ENCODE measurements at regions not wholly inside any gene's neighbourhood (a gene's known extent, or its start where the extent isn't known, plus 50 kb on each side); places are given as distances from the start of the nearest gene placed in this dataset.

DNA sequence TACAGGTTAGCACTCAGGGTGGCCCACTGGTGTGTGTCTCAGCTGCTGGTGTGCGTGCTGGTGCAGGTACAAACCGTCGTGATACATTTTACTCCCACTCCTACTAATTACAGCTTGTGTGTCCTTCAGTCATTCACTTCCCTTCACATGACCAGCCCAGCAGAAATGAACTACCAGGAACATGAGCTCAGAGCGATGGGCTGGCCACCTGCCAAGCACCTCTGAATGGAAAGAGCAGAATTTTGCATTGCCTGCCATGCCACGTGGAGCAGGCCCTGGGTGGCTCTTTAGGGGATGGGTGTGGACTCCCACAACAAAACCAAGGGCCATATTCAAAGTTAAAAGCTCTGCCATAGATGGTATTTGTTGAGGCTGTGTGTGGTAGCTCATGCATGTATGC lies 58.9 kb upstream of the PGM2 start:
- no peak overlapping the region for H3K4me2 ChIP-seq
- no peak for ATAC-seq
- ChIA-PET POLR2A (no interaction called here), CTCF (interaction anchor here (1.2 to 1.6 kb wide), 3 partner anchors 30 to 164 kb away, joined by 3 to 5 read pairs (median 4); no protein-coding TSS in a partner anchor)
- DNase-seq (ENCODE audit: low read depth in 1 of 2, low spot score in 1 of 2): no peak
- no peak for FAIRE-seq
- H3K4me1 ChIP-seq: no peaks in the 10 kb centered on the region
- no peaks in the 10 kb centered on the region for H3K9me3 ChIP-seq
- no peak overlapping the region for H3K27ac ChIP-seq
- 60% methylated on average over 5 of the region's 5 CpGs for WGBS (ENCODE audit: missing lambda C conversion rate)
- H3K4me3 ChIP-seq: no peak overlapping the region
- TF ChIP-seq HOXB13 (CRISPR knock-in tag; IDR thresholded peaks at IDR 0.05; ENCODE audit: low read depth): no peak
- no peak for TF ChIP-seq NR3C1 (IDR thresholded peaks at IDR 0.05)
- no peak for TF ChIP-seq MAZ (IDR thresholded peaks at IDR 0.05; ENCODE audit: borderline replicate concordance, low read depth, low read length)
- TF ChIP-seq, protein P1, sequence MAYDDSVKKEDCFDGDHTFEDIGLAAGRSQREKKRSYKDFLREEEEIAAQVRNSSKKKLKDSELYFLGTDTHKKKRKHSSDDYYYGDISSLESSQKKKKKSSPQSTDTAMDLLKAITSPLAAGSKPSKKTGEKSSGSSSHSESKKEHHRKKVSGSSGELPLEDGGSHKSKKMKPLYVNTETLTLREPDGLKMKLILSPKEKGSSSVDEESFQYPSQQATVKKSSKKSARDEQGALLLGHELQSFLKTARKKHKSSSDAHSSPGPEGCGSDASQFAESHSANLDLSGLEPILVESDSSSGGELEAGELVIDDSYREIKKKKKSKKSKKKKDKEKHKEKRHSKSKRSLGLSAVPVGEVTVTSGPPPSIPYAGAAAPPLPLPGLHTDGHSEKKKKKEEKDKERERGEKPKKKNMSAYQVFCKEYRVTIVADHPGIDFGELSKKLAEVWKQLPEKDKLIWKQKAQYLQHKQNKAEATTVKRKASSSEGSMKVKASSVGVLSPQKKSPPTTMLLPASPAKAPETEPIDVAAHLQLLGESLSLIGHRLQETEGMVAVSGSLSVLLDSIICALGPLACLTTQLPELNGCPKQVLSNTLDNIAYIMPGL (CRISPR knock-in tag; IDR thresholded peaks at IDR 0.05; ENCODE audit: borderline replicate concordance): no peak
- TF ChIP-seq ESRRA (IDR thresholded peaks at IDR 0.05; ENCODE audit: borderline replicate concordance, low read length): no peak
- no peak for TF ChIP-seq FOSB (CRISPR knock-in tag; IDR thresholded peaks at IDR 0.05)
- TF ChIP-seq, protein P2, sequence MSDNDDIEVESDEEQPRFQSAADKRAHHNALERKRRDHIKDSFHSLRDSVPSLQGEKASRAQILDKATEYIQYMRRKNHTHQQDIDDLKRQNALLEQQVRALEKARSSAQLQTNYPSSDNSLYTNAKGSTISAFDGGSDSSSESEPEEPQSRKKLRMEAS (IDR thresholded peaks at IDR 0.05): no peak
- no peak for TF ChIP-seq HOXB5 (CRISPR knock-in tag; IDR thresholded peaks at IDR 0.05)
- no peak for TF ChIP-seq FOSL2 (IDR thresholded peaks at IDR 0.05)
- no peak for TF ChIP-seq FOSL2 (CRISPR knock-in tag; IDR thresholded peaks at IDR 0.05)
- TF ChIP-seq HDAC2 (IDR thresholded peaks at IDR 0.05): no peak
- TF ChIP-seq NFE2L2 (conservative IDR thresholded peaks at IDR 0.05; ENCODE audit: low read length): no peak
- TF ChIP-seq, protein P3, sequence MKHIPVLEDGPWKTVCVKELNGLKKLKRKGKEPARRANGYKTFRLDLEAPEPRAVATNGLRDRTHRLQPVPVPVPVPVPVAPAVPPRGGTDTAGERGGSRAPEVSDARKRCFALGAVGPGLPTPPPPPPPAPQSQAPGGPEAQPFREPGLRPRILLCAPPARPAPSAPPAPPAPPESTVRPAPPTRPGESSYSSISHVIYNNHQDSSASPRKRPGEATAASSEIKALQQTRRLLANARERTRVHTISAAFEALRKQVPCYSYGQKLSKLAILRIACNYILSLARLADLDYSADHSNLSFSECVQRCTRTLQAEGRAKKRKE (CRISPR knock-in tag; IDR thresholded peaks at IDR 0.05; ENCODE audit: low read depth): no peak
- TF ChIP-seq, protein P4, sequence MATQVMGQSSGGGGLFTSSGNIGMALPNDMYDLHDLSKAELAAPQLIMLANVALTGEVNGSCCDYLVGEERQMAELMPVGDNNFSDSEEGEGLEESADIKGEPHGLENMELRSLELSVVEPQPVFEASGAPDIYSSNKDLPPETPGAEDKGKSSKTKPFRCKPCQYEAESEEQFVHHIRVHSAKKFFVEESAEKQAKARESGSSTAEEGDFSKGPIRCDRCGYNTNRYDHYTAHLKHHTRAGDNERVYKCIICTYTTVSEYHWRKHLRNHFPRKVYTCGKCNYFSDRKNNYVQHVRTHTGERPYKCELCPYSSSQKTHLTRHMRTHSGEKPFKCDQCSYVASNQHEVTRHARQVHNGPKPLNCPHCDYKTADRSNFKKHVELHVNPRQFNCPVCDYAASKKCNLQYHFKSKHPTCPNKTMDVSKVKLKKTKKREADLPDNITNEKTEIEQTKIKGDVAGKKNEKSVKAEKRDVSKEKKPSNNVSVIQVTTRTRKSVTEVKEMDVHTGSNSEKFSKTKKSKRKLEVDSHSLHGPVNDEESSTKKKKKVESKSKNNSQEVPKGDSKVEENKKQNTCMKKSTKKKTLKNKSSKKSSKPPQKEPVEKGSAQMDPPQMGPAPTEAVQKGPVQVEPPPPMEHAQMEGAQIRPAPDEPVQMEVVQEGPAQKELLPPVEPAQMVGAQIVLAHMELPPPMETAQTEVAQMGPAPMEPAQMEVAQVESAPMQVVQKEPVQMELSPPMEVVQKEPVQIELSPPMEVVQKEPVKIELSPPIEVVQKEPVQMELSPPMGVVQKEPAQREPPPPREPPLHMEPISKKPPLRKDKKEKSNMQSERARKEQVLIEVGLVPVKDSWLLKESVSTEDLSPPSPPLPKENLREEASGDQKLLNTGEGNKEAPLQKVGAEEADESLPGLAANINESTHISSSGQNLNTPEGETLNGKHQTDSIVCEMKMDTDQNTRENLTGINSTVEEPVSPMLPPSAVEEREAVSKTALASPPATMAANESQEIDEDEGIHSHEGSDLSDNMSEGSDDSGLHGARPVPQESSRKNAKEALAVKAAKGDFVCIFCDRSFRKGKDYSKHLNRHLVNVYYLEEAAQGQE (IDR thresholded peaks at IDR 0.05): no peak
- no peak for TF ChIP-seq NPAS2 (CRISPR knock-in tag; IDR thresholded peaks at IDR 0.05; ENCODE audit: borderline replicate concordance)
- TF ChIP-seq CHD4 (IDR thresholded peaks at IDR 0.05; ENCODE audit: borderline replicate concordance): no peak
- no peak for TF ChIP-seq EHMT2 (IDR thresholded peaks at IDR 0.05; ENCODE audit: low read depth)

DNA sequence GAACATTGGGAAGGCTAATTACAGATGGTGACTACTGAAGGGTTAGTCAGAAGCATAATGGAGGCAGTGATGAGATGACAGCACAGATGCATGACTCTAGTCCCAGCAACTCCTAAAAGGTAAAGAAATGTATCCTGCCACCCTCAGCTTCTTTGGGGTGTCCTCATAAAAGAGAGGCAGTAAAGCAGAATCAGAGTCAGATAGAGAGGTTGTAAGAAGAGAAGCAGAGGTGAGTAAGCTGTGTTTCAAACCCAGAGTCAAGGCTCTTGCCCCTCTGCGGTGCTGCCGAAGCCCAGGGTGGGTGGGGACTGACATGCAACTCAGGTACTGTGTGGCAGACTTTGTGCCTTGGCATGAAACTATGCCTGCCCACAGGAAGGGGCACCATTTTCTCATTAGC lies 59.5 kb upstream of the PGM2 start:
- TF ChIP-seq JUNB (IDR thresholded peaks at IDR 0.05) (no peak), PHF8 (IDR thresholded peaks at IDR 0.05; ENCODE audit: borderline replicate concordance, low read depth) (no peak), HOXB5 (CRISPR knock-in tag; IDR thresholded peaks at IDR 0.05) (no peak), HEYL (CRISPR knock-in tag; IDR thresholded peaks at IDR 0.05) (no peak), FOSB (CRISPR knock-in tag; IDR thresholded peaks at IDR 0.05) (no peak), HDAC2 (IDR thresholded peaks at IDR 0.05) (no peak), ZFP36 (IDR thresholded peaks at IDR 0.05; ENCODE audit: borderline replicate concordance, partially characterized antibody) (no peak), CEBPB (IDR thresholded peaks at IDR 0.05) (no peak), RARB (CRISPR knock-in tag; IDR thresholded peaks at IDR 0.05) (no peak), CHD2 (IDR thresholded peaks at IDR 0.05; ENCODE audit: low read length, partially characterized antibody) (no peak), RFX5 (IDR thresholded peaks at IDR 0.05) (no peak), CHD4 (IDR thresholded peaks at IDR 0.05; ENCODE audit: borderline replicate concordance) (no peak), EHMT2 (IDR thresholded peaks at IDR 0.05; ENCODE audit: low read depth) (no peak)
- TF ChIP-seq, protein P5, sequence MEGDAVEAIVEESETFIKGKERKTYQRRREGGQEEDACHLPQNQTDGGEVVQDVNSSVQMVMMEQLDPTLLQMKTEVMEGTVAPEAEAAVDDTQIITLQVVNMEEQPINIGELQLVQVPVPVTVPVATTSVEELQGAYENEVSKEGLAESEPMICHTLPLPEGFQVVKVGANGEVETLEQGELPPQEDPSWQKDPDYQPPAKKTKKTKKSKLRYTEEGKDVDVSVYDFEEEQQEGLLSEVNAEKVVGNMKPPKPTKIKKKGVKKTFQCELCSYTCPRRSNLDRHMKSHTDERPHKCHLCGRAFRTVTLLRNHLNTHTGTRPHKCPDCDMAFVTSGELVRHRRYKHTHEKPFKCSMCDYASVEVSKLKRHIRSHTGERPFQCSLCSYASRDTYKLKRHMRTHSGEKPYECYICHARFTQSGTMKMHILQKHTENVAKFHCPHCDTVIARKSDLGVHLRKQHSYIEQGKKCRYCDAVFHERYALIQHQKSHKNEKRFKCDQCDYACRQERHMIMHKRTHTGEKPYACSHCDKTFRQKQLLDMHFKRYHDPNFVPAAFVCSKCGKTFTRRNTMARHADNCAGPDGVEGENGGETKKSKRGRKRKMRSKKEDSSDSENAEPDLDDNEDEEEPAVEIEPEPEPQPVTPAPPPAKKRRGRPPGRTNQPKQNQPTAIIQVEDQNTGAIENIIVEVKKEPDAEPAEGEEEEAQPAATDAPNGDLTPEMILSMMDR (IDR thresholded peaks at IDR 0.05): no peak
- TF ChIP-seq, protein P1 (CRISPR knock-in tag; IDR thresholded peaks at IDR 0.05; ENCODE audit: borderline replicate concordance): no peak
- 35% methylated on average over 2 of the region's 2 CpGs for WGBS (ENCODE audit: missing lambda C conversion rate)
- Histone ChIP-seq H3K4me1 (no peaks in the 10 kb centered on the region), H3K27ac (no peak overlapping the region), H3K4me2 (no peak overlapping the region), H3K9me3 (no peaks in the 10 kb centered on the region), H3K4me3 (no peak overlapping the region)
- ATAC-seq (no peak), FAIRE-seq (no peak), DNase-seq (ENCODE audit: low read depth in 1 of 2, low spot score in 1 of 2) (no peak)
- ChIA-PET CTCF (interaction anchor here (1.6 kb wide), 1 partner anchor 164 kb away, joined by 5 read pairs; no protein-coding TSS in a partner anchor), POLR2A (no interaction called here)

Data from A549 (cell line).